OCI-LY7 (cell line): ENCODE measurements at regions not wholly inside any gene's neighbourhood (a gene's known extent, or its start where the extent isn't known, plus 50 kb on each side); places are given as distances from the start of the nearest gene placed in this dataset.

Source experiments
- BruUV-seq: library from RNA; stranded (reverse); fragments of 400-500 nt; replicated peaks from 2 replicates; lab custom pipeline; 2021; lab: Mats Ljungman, UMichigan
- CTCF ChIA-PET: fragments of 300-600 bp; sonication (Branson Sonifier 250); formaldehyde crosslinking; loops from one replicate; lab custom pipeline; 2022; ENCODE audit warnings: antibody characterized with exemption; ENCODE audit not compliant: unreplicated experiment; lab: Charles Lee
- POLR2A ChIA-PET: fragments of 300-600 bp; sonication (Branson Sonifier 250); formaldehyde crosslinking; loops from one replicate; lab custom pipeline; 2022; ENCODE audit warnings: antibody characterized with exemption; lab: Charles Lee
- DNase-seq: peaks from one replicate; pipeline ENCODE4 v3.0.0-alpha.2; 2015; ENCODE audit warnings: low spot score
- H2AFZ ChIP-seq: fragments of 200-600 bp; sonication (generic), shearing (Covaris generic); 2 replicates; pipeline ENCODE4 v1.6.1; 2014; ENCODE audit warnings: mild to moderate bottlenecking, antibody characterized with exemption, low read length, moderate library complexity
- H3K27ac ChIP-seq: fragments of 200-600 bp; sonication (generic); 2 replicates; pipeline ENCODE4 v1.5.1; 2014; ENCODE audit warnings: mixed run types, low read depth, mild to moderate bottlenecking, moderate library complexity, low read length, inconsistent platforms; ENCODE audit not compliant: poor library complexity, severe bottlenecking
- H3K36me3 ChIP-seq: fragments of 200-600 bp; sonication (generic); 2 replicates; pipeline ENCODE4 v1.6.1; 2014; ENCODE audit warnings: mild to moderate bottlenecking, antibody characterized with exemption, low read length, moderate library complexity, mixed read lengths; ENCODE audit not compliant: insufficient read depth
- H3K4me1 ChIP-seq: fragments of 200-600 bp; sonication (generic); 2 replicates; pipeline ENCODE4 v1.5.1; 2014; ENCODE audit warnings: mild to moderate bottlenecking, low read length; ENCODE audit not compliant: insufficient read depth, poor library complexity, severe bottlenecking
- H3K4me2 ChIP-seq: fragments of 200-600 bp; sonication (generic); 2 replicates; pipeline ENCODE4 v1.6.1; 2014; ENCODE audit warnings: mild to moderate bottlenecking, low read length
- H3K4me3 ChIP-seq: fragments of 200-600 bp; sonication (generic); 2 replicates; pipeline ENCODE4 v1.5.1; 2014; ENCODE audit warnings: mild to moderate bottlenecking, low read depth, low read length; ENCODE audit not compliant: poor library complexity, severe bottlenecking
- H3K79me2 ChIP-seq: fragments of 200-600 bp; sonication (generic); 2 replicates; pipeline ENCODE4 v1.6.1; 2016; ENCODE audit warnings: low read depth, mild to moderate bottlenecking, low read length, moderate library complexity, mixed read lengths; ENCODE audit not compliant: insufficient read depth
- H3K9me2 ChIP-seq: fragments of 200-600 bp; sonication (generic); 2 replicates; pipeline ENCODE4 v1.6.1; 2016; ENCODE audit warnings: mild to moderate bottlenecking, low read length, mixed read lengths; ENCODE audit not compliant: insufficient read depth
- H3K9me3 ChIP-seq: fragments of 200-600 bp; sonication (generic); 2 replicates; pipeline ENCODE4 v1.6.1; 2014; ENCODE audit warnings: mild to moderate bottlenecking, mixed run types, low read length, mixed read lengths
- H4K20me1 ChIP-seq: fragments of 200-600 bp; sonication (generic); 2 replicates; pipeline ENCODE4 v1.6.1; 2014; ENCODE audit warnings: mild to moderate bottlenecking, antibody characterized with exemption, low read length, moderate library complexity, mixed read lengths; ENCODE audit not compliant: insufficient read depth
- EZH2phosphoT487 ChIP-seq: fragments of 200-600 bp; sonication (generic); IDR thresholded peaks from 2 replicates; pipeline ENCODE4 v1.6.1; 2018; ENCODE audit warnings: low read depth, borderline replicate concordance, mild to moderate bottlenecking, mixed run types, antibody characterized with exemption, low read length, moderate library complexity, mixed read lengths
- intact Hi-C: fragments of 100-400 bp; cut with micrococcal nuclease; formaldehyde crosslinking; loops from one replicate; pipeline ENCODE4 v1.10.0; 2022; ENCODE audit not compliant: unreplicated experiment
- TF ChIP-seq, protein P1 (sequence below): fragments of 200-600 bp; sonication (generic); conservative IDR thresholded peaks from 2 replicates; pipeline ENCODE4 v1.5.1; 2014; ENCODE audit warnings: mild to moderate bottlenecking, antibody characterized with exemption, low read length, moderate library complexity, mixed read lengths

- CTCF ChIA-PET = no interaction called here
- no TSS peak for BruUV-seq
These were observed 397.7 kb downstream of the RFPL4B start for GRCh38 chr6:112744827-112745226.

GRCh38 chr6:112745765-112746164, 398.6 kb downstream of the RFPL4B start:
- CTCF ChIA-PET = no interaction called here
- DNase-seq = no peak
- POLR2A ChIA-PET = interaction anchor here (0.6 kb wide), 1 partner anchor 25 kb away, joined by 4 read pairs; no protein-coding TSS in a partner anchor
- H3K9me3 ChIP-seq = no peaks in the 10 kb centered on the region
- no peak overlapping the region for H3K4me2 ChIP-seq
- H3K4me3 ChIP-seq = no peak overlapping the region
- H4K20me1 ChIP-seq = no peaks in the 10 kb centered on the region
- TF ChIP-seq EZH2phosphoT487 = no peak
- no TSS peak for BruUV-seq
- intact Hi-C loops = no loop called here
- no peaks in the 10 kb centered on the region; the same call in 1 of the 2 replicates for H3K9me2 ChIP-seq
- H2AFZ ChIP-seq = no peak overlapping the region
- H3K4me1 ChIP-seq = no peaks in the 10 kb centered on the region
- H3K36me3 ChIP-seq = no peaks in the 10 kb centered on the region
- no peaks in the 10 kb centered on the region for H3K79me2 ChIP-seq
- no peak overlapping the region for H3K27ac ChIP-seq

More at GRCh38 chr6:112744827-112745226, 397.7 kb downstream of the RFPL4B start:
- Histone ChIP-seq H3K4me1 (no peaks in the 10 kb centered on the region), H3K9me3 (no peaks in the 10 kb centered on the region), H3K27ac (no peak overlapping the region), H4K20me1 (no peaks in the 10 kb centered on the region), H2AFZ (no peak overlapping the region), H3K79me2 (no peaks in the 10 kb centered on the region), H3K4me2 (no peak overlapping the region), H3K36me3 (no peaks in the 10 kb centered on the region), H3K9me2 (no peaks in the 10 kb centered on the region; the same call in 1 of the 2 replicates), H3K4me3 (no peak overlapping the region)
- intact Hi-C loops = no loop called here
- DNase-seq = no peak
- no peak for TF ChIP-seq EZH2phosphoT487
- TF ChIP-seq, protein P1, sequence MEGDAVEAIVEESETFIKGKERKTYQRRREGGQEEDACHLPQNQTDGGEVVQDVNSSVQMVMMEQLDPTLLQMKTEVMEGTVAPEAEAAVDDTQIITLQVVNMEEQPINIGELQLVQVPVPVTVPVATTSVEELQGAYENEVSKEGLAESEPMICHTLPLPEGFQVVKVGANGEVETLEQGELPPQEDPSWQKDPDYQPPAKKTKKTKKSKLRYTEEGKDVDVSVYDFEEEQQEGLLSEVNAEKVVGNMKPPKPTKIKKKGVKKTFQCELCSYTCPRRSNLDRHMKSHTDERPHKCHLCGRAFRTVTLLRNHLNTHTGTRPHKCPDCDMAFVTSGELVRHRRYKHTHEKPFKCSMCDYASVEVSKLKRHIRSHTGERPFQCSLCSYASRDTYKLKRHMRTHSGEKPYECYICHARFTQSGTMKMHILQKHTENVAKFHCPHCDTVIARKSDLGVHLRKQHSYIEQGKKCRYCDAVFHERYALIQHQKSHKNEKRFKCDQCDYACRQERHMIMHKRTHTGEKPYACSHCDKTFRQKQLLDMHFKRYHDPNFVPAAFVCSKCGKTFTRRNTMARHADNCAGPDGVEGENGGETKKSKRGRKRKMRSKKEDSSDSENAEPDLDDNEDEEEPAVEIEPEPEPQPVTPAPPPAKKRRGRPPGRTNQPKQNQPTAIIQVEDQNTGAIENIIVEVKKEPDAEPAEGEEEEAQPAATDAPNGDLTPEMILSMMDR = no peak
- POLR2A ChIA-PET = no interaction called here

- H3K4me2 ChIP-seq = no peak overlapping the region
- ChIA-PET POLR2A (no interaction called here), CTCF (no interaction called here)
- no peaks in the 10 kb centered on the region for H4K20me1 ChIP-seq
- no peak overlapping the region for H3K27ac ChIP-seq
- no peak overlapping the region for H3K4me3 ChIP-seq
- DNase-seq = no peak
- intact Hi-C loops = no loop called here
- H3K9me2 ChIP-seq = no peaks in the 10 kb centered on the region
- no peaks in the 10 kb centered on the region for H3K4me1 ChIP-seq
- no peak overlapping the region for H2AFZ ChIP-seq
- BruUV-seq = no TSS peak
- no peaks in the 10 kb centered on the region for H3K79me2 ChIP-seq
- TF ChIP-seq, protein P1 = no peak
- TF ChIP-seq EZH2phosphoT487 = no peak
- no peaks in the 10 kb centered on the region for H3K9me3 ChIP-seq
- no peaks in the 10 kb centered on the region for H3K36me3 ChIP-seq
These were observed 402.5 kb downstream of the RFPL4B start for GRCh38 chr6:112749673-112750072.
